Activated CD4-positive, alpha-beta T cell treated with anti-CD3 and anti-CD28 coated beads, Interleukin-2, amount 50 U/mL, for 48 hours (primary cell): ENCODE measurements at regions not wholly inside any gene's neighbourhood (a gene's known extent, or its start where the extent isn't known, plus 50 kb on each side); places are given as distances from the start of the nearest gene placed in this dataset.
"Not testable (repeated sequence)": the region's sequence is repeated elsewhere in the genome, so short reads cannot be mapped to it uniquely, and the experiment has no call there.

ENCODE experiments used
- DNase-seq, 2 experiments: peaks; one replicate each; pipeline ENCODE4 v3.0.0-alpha.2; 2020

- DNase-seq = no peak
Observed at GRCh38 chr15:62272290-62272689, 107.2 kb upstream of the C2CD4B start.

GRCh38 chr15:62275831-62276230, 110.7 kb upstream of the C2CD4B start:
- DNase-seq = no peak

GRCh38 chr15:62277816-62278394, 112.8 kb upstream of the C2CD4B start:
- no peak for DNase-seq

- no peak for DNase-seq
Observed at GRCh38 chr15:62278534-62278933, 113.4 kb upstream of the C2CD4B start.

- DNase-seq = no peak
Observed at GRCh38 chr15:62279041-62279440, 114.0 kb upstream of the C2CD4B start.

GRCh38 chr15:62280625-62281024, 115.5 kb upstream of the C2CD4B start:
- DNase-seq = no peak

GRCh38 chr15:62281801-62282200, 116.7 kb upstream of the C2CD4B start:
- not testable (repeated sequence) for DNase-seq

GRCh38 chr15:62287066-62287857, 122.2 kb upstream of the C2CD4B start:
- DNase-seq = no peak

GRCh38 chr15:62288361-62289017, 123.4 kb upstream of the C2CD4B start:
- no peak for DNase-seq

GRCh38 chr15:62291262-62291661, 126.2 kb upstream of the C2CD4B start:
- DNase-seq = no peak

GRCh38 chr15:62296756-62297507, 131.8 kb upstream of the C2CD4B start:
- no peak for DNase-seq

GRCh38 chr15:62297522-62297921, 132.4 kb upstream of the C2CD4B start:
- no peak for DNase-seq

- no peak for DNase-seq
Observed at GRCh38 chr15:62297933-62298332, 132.8 kb upstream of the C2CD4B start.

- no peak for DNase-seq
Observed at GRCh38 chr15:62298811-62299210, 133.7 kb upstream of the C2CD4B start.

GRCh38 chr15:62299541-62299940, 134.5 kb upstream of the C2CD4B start:
- DNase-seq = no peak

- DNase-seq = no peak
Observed at GRCh38 chr15:62301993-62302675, 137.0 kb upstream of the C2CD4B start.

- DNase-seq = peak; percentile 7 to 13
Observed at GRCh38 chr15:62306851-62307504, 141.9 kb upstream of the C2CD4B start.

- DNase-seq = no peak
Observed at GRCh38 chr15:62307551-62307950, 142.5 kb upstream of the C2CD4B start.

GRCh38 chr15:62316413-62317060, 151.5 kb upstream of the C2CD4B start:
- no peak for DNase-seq

- DNase-seq = no peak
Observed at GRCh38 chr15:62320259-62320658, 155.2 kb upstream of the C2CD4B start.

- DNase-seq = no peak
Observed at GRCh38 chr15:62323353-62323890, 158.3 kb upstream of the C2CD4B start.
